ENCODE measurements at regions not wholly inside any gene's neighbourhood (a gene's known extent, or its start where the extent isn't known, plus 50 kb on each side); places are given as distances from the start of the nearest gene placed in this dataset.

- TF ChIP-seq, protein P1, sequence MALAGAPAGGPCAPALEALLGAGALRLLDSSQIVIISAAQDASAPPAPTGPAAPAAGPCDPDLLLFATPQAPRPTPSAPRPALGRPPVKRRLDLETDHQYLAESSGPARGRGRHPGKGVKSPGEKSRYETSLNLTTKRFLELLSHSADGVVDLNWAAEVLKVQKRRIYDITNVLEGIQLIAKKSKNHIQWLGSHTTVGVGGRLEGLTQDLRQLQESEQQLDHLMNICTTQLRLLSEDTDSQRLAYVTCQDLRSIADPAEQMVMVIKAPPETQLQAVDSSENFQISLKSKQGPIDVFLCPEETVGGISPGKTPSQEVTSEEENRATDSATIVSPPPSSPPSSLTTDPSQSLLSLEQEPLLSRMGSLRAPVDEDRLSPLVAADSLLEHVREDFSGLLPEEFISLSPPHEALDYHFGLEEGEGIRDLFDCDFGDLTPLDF (CRISPR knock-in tag; IDR thresholded peaks at IDR 0.05) = no peak
- no peak for TF ChIP-seq JUN (CRISPR knock-in tag; IDR thresholded peaks at IDR 0.05)
- TF ChIP-seq, protein P2, sequence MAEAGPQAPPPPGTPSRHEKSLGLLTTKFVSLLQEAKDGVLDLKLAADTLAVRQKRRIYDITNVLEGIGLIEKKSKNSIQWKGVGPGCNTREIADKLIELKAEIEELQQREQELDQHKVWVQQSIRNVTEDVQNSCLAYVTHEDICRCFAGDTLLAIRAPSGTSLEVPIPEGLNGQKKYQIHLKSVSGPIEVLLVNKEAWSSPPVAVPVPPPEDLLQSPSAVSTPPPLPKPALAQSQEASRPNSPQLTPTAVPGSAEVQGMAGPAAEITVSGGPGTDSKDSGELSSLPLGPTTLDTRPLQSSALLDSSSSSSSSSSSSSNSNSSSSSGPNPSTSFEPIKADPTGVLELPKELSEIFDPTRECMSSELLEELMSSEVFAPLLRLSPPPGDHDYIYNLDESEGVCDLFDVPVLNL (CRISPR knock-in tag; IDR thresholded peaks at IDR 0.05; ENCODE audit: borderline replicate concordance, low read depth) = no peak
These were observed 62.4 kb downstream of the FZD1 start (continued) for GRCh38 chr7:91326516-91327199.

- H3K36me3 Mint-ChIP-seq = no peaks in the 10 kb centered on the region
- H3K4me3 Mint-ChIP-seq = no peak overlapping the region
- TF ChIP-seq, protein P3, sequence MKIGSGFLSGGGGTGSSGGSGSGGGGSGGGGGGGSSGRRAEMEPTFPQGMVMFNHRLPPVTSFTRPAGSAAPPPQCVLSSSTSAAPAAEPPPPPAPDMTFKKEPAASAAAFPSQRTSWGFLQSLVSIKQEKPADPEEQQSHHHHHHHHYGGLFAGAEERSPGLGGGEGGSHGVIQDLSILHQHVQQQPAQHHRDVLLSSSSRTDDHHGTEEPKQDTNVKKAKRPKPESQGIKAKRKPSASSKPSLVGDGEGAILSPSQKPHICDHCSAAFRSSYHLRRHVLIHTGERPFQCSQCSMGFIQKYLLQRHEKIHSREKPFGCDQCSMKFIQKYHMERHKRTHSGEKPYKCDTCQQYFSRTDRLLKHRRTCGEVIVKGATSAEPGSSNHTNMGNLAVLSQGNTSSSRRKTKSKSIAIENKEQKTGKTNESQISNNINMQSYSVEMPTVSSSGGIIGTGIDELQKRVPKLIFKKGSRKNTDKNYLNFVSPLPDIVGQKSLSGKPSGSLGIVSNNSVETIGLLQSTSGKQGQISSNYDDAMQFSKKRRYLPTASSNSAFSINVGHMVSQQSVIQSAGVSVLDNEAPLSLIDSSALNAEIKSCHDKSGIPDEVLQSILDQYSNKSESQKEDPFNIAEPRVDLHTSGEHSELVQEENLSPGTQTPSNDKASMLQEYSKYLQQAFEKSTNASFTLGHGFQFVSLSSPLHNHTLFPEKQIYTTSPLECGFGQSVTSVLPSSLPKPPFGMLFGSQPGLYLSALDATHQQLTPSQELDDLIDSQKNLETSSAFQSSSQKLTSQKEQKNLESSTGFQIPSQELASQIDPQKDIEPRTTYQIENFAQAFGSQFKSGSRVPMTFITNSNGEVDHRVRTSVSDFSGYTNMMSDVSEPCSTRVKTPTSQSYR (CRISPR knock-in tag; IDR thresholded peaks at IDR 0.05) = no peak
- no peak for TF ChIP-seq TEAD1 (CRISPR knock-in tag; IDR thresholded peaks at IDR 0.05)
- TF ChIP-seq CREB1 (CRISPR knock-in tag; IDR thresholded peaks at IDR 0.05) = no peak
- no peak for TF ChIP-seq ZBTB21 (CRISPR knock-in tag; IDR thresholded peaks at IDR 0.05; ENCODE audit: borderline replicate concordance)
- TF ChIP-seq ZNF532 (CRISPR knock-in tag; IDR thresholded peaks at IDR 0.05; ENCODE audit: borderline replicate concordance) = no peak
- no peak for TF ChIP-seq NFATC4 (CRISPR knock-in tag; IDR thresholded peaks at IDR 0.05)
- no peak for TF ChIP-seq FOXP1 (CRISPR knock-in tag; IDR thresholded peaks at IDR 0.05; ENCODE audit: borderline replicate concordance)
- CTCF ChIA-PET = no interaction called here
- no peak overlapping the region for H3K27ac Mint-ChIP-seq
- no peak for DNase-seq (ENCODE audit: low spot score)
- POLR2A ChIA-PET = no interaction called here
- H3K4me1 Mint-ChIP-seq = peaks cover 24% of the 10 kb centered on the region
- H3K27me3 Mint-ChIP-seq (ENCODE audit: low read depth) = peaks cover 2% of the 10 kb centered on the region; the same call in 1 of the 2 replicates
- H3K9me3 Mint-ChIP-seq = no peaks in the 10 kb centered on the region
- no peak for ATAC-seq
These were observed 63.1 kb downstream of the FZD1 start for GRCh38 chr7:91327346-91327745.

DNA sequence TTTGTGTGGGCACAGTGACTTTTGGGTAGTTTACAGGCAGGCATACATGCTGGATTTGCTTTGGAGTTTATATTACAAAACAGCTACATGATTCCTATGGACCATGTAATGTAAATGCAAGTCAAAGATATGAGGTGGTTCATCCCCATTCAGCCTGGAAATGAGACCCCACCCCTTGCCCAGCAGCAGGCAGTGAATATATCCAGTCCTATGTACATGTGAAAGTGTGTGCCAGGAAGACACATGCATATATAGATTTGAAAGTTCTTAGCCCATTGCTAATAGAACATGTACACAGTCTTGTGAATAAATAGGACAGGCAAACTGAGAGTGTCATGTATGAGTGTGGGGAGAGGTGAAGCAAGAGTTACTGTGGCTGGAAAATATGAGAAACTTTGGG, 65.3 kb downstream of the FZD1 start:
- TF ChIP-seq, protein P4, sequence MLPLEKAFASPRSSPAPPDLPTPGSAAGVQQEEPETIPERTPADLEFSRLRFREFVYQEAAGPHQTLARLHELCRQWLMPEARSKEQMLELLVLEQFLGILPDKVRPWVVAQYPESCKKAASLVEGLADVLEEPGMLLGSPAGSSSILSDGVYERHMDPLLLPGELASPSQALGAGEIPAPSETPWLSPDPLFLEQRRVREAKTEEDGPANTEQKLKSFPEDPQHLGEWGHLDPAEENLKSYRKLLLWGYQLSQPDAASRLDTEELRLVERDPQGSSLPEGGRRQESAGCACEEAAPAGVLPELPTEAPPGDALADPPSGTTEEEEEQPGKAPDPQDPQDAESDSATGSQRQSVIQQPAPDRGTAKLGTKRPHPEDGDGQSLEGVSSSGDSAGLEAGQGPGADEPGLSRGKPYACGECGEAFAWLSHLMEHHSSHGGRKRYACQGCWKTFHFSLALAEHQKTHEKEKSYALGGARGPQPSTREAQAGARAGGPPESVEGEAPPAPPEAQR (CRISPR knock-in tag; IDR thresholded peaks at IDR 0.05) = no peak
- TF ChIP-seq, protein P5, sequence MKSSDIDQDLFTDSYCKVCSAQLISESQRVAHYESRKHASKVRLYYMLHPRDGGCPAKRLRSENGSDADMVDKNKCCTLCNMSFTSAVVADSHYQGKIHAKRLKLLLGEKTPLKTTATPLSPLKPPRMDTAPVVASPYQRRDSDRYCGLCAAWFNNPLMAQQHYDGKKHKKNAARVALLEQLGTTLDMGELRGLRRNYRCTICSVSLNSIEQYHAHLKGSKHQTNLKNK (CRISPR knock-in tag; IDR thresholded peaks at IDR 0.05) = no peak
- no peak for TF ChIP-seq GTF2I (CRISPR knock-in tag; conservative IDR thresholded peaks at IDR 0.05)
- no peak for TF ChIP-seq NFYB (CRISPR knock-in tag; conservative IDR thresholded peaks at IDR 0.05; ENCODE audit: low read depth)
- no peak for TF ChIP-seq TP53 (CRISPR knock-in tag; IDR thresholded peaks at IDR 0.05)
- no peak for TF ChIP-seq FOXJ3 (CRISPR knock-in tag; IDR thresholded peaks at IDR 0.05; ENCODE audit: borderline replicate concordance)
- ChIA-PET POLR2A (no interaction called here), CTCF (no interaction called here)
- Mint-ChIP-seq H3K9me3 (peaks cover 3% of the 10 kb centered on the region; the same call in 1 of the 2 replicates), H3K27ac (no peak overlapping the region), H3K36me3 (no peaks in the 10 kb centered on the region), H3K27me3 (ENCODE audit: low read depth) (peaks cover 2% of the 10 kb centered on the region), H3K4me1 (peaks cover 22% of the 10 kb centered on the region), H3K4me3 (no peak overlapping the region)
- DNase-seq (ENCODE audit: low spot score) (no peak), ATAC-seq (no peak)
